H1 (cell line): ENCODE measurements at regions not wholly inside any gene's neighbourhood (a gene's known extent, or its start where the extent isn't known, plus 50 kb on each side); places are given as distances from the start of the nearest gene placed in this dataset.

Experiments used
- CTCF ChIA-PET: fragments of 300-600 bp; sonication (Branson Sonifier 250); formaldehyde crosslinking; loops from one replicate; lab custom pipeline; 2021; ENCODE audit not compliant: partially characterized antibody; lab: Charles Lee
- POLR2A ChIA-PET: fragments of 300-600 bp; sonication (Branson Sonifier 250); formaldehyde crosslinking; loops from one replicate; lab custom pipeline; 2021; ENCODE audit warnings: inconsistent platforms; ENCODE audit not compliant: partially characterized antibody; lab: Charles Lee
- DNase-seq, 2 experiments: peaks; one replicate each; pipeline versions ENCODE4 v3.0.0 to v3.0.0-alpha.2; 2010 to 2022; ENCODE audit warnings: low spot score in 2 of 2, low read depth in 1 of 2, mixed read lengths in 1 of 2
- FAIRE-seq: peaks from 2 replicates; lab custom pipeline; 2011; peaks lifted over from hg19 to GRCh38; lab: Jason Lieb, UNC
- H2AFZ ChIP-seq: 2 replicates; pipeline ENCODE4 v1.8.1; 2012; ENCODE audit warnings: low read length, inconsistent platforms
- H2AK5ac ChIP-seq: 2 replicates; pipeline ENCODE4 v1.6.1; 2013; ENCODE audit warnings: low read depth, low read length
- H2BK120ac ChIP-seq: replicated peaks from 2 replicates; pipeline ENCODE3; 2013; ENCODE audit warnings: low read depth, low read length, inconsistent platforms
- H2BK12ac ChIP-seq: 2 replicates; pipeline ENCODE4 v1.6.1; 2013; ENCODE audit warnings: low read depth, low read length
- H2BK15ac ChIP-seq: 2 replicates; pipeline ENCODE4 v1.6.1; 2013; ENCODE audit warnings: low read length
- H2BK20ac ChIP-seq: 2 replicates; pipeline ENCODE4 v1.6.1; 2013; ENCODE audit warnings: low read length
- H2BK5ac ChIP-seq: 2 replicates; pipeline ENCODE4 v1.6.1; 2013; ENCODE audit warnings: low read depth, low read length
- H3K14ac ChIP-seq: 2 replicates; pipeline ENCODE4 v1.6.1; 2013; ENCODE audit warnings: inconsistent platforms; ENCODE audit not compliant: insufficient read length
- H3K18ac ChIP-seq: 2 replicates; pipeline ENCODE4 v1.6.1; 2013; ENCODE audit warnings: low read length; ENCODE audit errors: extremely low read depth
- H3K23ac ChIP-seq: 2 replicates; pipeline ENCODE4 v1.6.1; 2013; ENCODE audit warnings: inconsistent platforms; ENCODE audit not compliant: insufficient read length
- H3K23me2 ChIP-seq: 2 replicates; pipeline ENCODE4 v1.6.1; 2013; ENCODE audit warnings: low read depth, low read length
- H3K27ac ChIP-seq: 2 replicates; pipeline ENCODE4 v1.6.1; 2011; ENCODE audit warnings: low read depth, low read length, inconsistent platforms
- H3K27me3 ChIP-seq, 4 experiments: replicated peaks in 1 of 4; 1 replicate in 1 of 4; 2 replicates in 3 of 4; pipeline versions ENCODE4 v1.6.1 to v1.8.1; 2011 to 2013; ENCODE audit warnings: low read length in 3 of 4, mild to moderate bottlenecking in 3 of 4, inconsistent platforms in 2 of 4, mixed read lengths in 2 of 4, moderate library complexity in 1 of 4; ENCODE audit not compliant: control insufficient read depth in 3 of 4, insufficient read depth in 3 of 4; ENCODE audit errors: extremely low read depth in 1 of 4
- H3K36me3 ChIP-seq, 4 experiments: 2 replicates each; pipeline versions ENCODE4 v1.6.1 to v1.8.1; 2011 to 2013; ENCODE audit warnings: mild to moderate bottlenecking in 4 of 4, low read length in 3 of 4, moderate library complexity in 2 of 4, control low read depth in 1 of 4, inconsistent platforms in 1 of 4; ENCODE audit not compliant: insufficient read depth in 4 of 4, control insufficient read depth in 2 of 4
- H3K4ac ChIP-seq: replicated peaks from 2 replicates; pipeline ENCODE3; 2013; ENCODE audit warnings: low read length, low read depth, mixed read lengths, inconsistent platforms; ENCODE audit not compliant: insufficient read length
- H3K4me1 ChIP-seq, 4 experiments: replicated peaks in 1 of 4; 1 replicate in 1 of 4; 2 replicates in 3 of 4; pipeline versions ENCODE4 v1.6.1 to v1.8.1; 2011 to 2013; ENCODE audit warnings: low read length in 3 of 4, inconsistent platforms in 2 of 4, mixed read lengths in 1 of 4; ENCODE audit not compliant: insufficient read depth in 4 of 4, control insufficient read depth in 3 of 4
- H3K4me2 ChIP-seq, 2 experiments: 2 replicates each; pipeline versions ENCODE4 v1.6.1 to v1.8.1; 2011 to 2013; ENCODE audit warnings: low read depth in 2 of 2, low read length in 2 of 2, control low read depth in 1 of 2, inconsistent platforms in 1 of 2, mild to moderate bottlenecking in 1 of 2; ENCODE audit not compliant: insufficient read depth in 1 of 2
- H3K4me3 ChIP-seq, 4 experiments: fragments of 200-600, 300-600 bp in 1 of 4; sonication (generic), shearing (Covaris generic), sonication (Bioruptor Twin) in 1 of 4; 2 replicates each; pipeline versions ENCODE4 v1.5.1 to v1.8.1; 2011 to 2016; ENCODE audit warnings: low read length in 4 of 4, low read depth in 3 of 4, control low read depth in 2 of 4, inconsistent platforms in 2 of 4, mild to moderate bottlenecking in 2 of 4, mixed read lengths in 1 of 4, moderate library complexity in 1 of 4; ENCODE audit not compliant: insufficient read depth in 2 of 4; ENCODE audit errors: extremely low read depth in 1 of 4
- H3K56ac ChIP-seq: replicated peaks from 2 replicates; pipeline ENCODE3; 2013; ENCODE audit warnings: low read depth, mild to moderate bottlenecking, mixed read lengths, low read length, inconsistent platforms; ENCODE audit not compliant: insufficient read length
- H3K79me1 ChIP-seq: 2 replicates; pipeline ENCODE4 v1.6.1; 2013; ENCODE audit warnings: low read depth, low read length, control low read depth
- H3K79me2 ChIP-seq, 2 experiments: 2 replicates each; pipeline versions ENCODE4 v1.6.1 to v1.8.1; 2012 to 2013; ENCODE audit warnings: low read length in 2 of 2, mild to moderate bottlenecking in 2 of 2, inconsistent platforms in 1 of 2; ENCODE audit not compliant: insufficient read depth in 2 of 2, control insufficient read depth in 1 of 2
- H3K9ac ChIP-seq, 4 experiments: replicated peaks in 1 of 4; 1 replicate in 1 of 4; 2 replicates in 3 of 4; pipeline versions ENCODE4 v1.6.1 to v1.8.1; 2011 to 2013; ENCODE audit warnings: low read depth in 3 of 4, low read length in 3 of 4, control low read depth in 2 of 4, mild to moderate bottlenecking in 2 of 4, moderate library complexity in 2 of 4, inconsistent platforms in 1 of 4; ENCODE audit errors: extremely low read depth in 1 of 4
- H3K9me3 ChIP-seq, 2 experiments: 2 replicates each; pipeline versions ENCODE4 v1.6.1 to v1.8.1; 2012 to 2013; ENCODE audit warnings: mild to moderate bottlenecking in 2 of 2, moderate library complexity in 2 of 2, control low read depth in 1 of 2, inconsistent platforms in 1 of 2, low read depth in 1 of 2, low read length in 1 of 2, mixed read lengths in 1 of 2; ENCODE audit not compliant: insufficient read depth in 2 of 2
- H4K20me1 ChIP-seq, 2 experiments: replicated peaks in 1 of 2; 2 replicates each; pipeline versions ENCODE3 to v1.8.1; 2011 to 2013; ENCODE audit warnings: inconsistent platforms in 2 of 2, low read length in 2 of 2, mild to moderate bottlenecking in 1 of 2; ENCODE audit not compliant: insufficient read depth in 2 of 2, control insufficient read depth in 1 of 2
- H4K5ac ChIP-seq: 2 replicates; pipeline ENCODE4 v1.6.1; 2013; ENCODE audit warnings: low read length, low read depth, mixed read lengths, inconsistent platforms; ENCODE audit not compliant: insufficient read length
- H4K8ac ChIP-seq: 2 replicates; pipeline ENCODE4 v1.8.0; 2013; ENCODE audit warnings: mild to moderate bottlenecking, moderate library complexity, low read length, inconsistent platforms; ENCODE audit not compliant: insufficient read depth; ENCODE audit errors: extremely low read depth
- H4K91ac ChIP-seq: replicated peaks from 2 replicates; pipeline ENCODE3; 2013; ENCODE audit warnings: low read length, mixed read lengths, inconsistent platforms; ENCODE audit not compliant: insufficient read length
- ASH2L ChIP-seq: fragments of 200-600, 300-600 bp; sonication (generic); IDR thresholded peaks from one replicate; pipeline ENCODE4 v1.7.1; 2017; ENCODE audit warnings: low read length
- BACH1 ChIP-seq: IDR thresholded peaks from 2 replicates; pipeline ENCODE4 v1.6.1; 2012; ENCODE audit warnings: low read length, improper control_type of control experiment
- CHD1 ChIP-seq: IDR thresholded peaks from 2 replicates; pipeline ENCODE4 v1.6.1; 2012; ENCODE audit warnings: low read depth, low read length, improper control_type of control experiment
- CHD2 ChIP-seq: IDR thresholded peaks from 2 replicates; pipeline ENCODE4 v1.6.1; 2012; ENCODE audit warnings: low read length, improper control_type of control experiment
- EP300 ChIP-seq, 2 experiments: IDR thresholded peaks; 1 replicate in 1 of 2; 2 replicates in 1 of 2; pipeline ENCODE4 v1.6.1; 2011 to 2012; ENCODE audit warnings: low read depth in 2 of 2, low read length in 2 of 2, mild to moderate bottlenecking in 2 of 2, borderline replicate concordance in 1 of 2, inconsistent platforms in 1 of 2, moderate library complexity in 1 of 2
- EZH2 ChIP-seq: fragments of 200-600 bp; sonication (generic); IDR thresholded peaks from 2 replicates; pipeline ENCODE4 v1.7.1; 2012; ENCODE audit warnings: low read depth, mild to moderate bottlenecking, moderate library complexity, low read length, inconsistent platforms; ENCODE audit not compliant: severe bottlenecking
- FOSL1 ChIP-seq: IDR thresholded peaks from 2 replicates; pipeline ENCODE4 v1.6.1; 2011; ENCODE audit warnings: mild to moderate bottlenecking, low read depth, low read length, moderate library complexity; ENCODE audit not compliant: insufficient read depth
- RAD21 ChIP-seq, 2 experiments: IDR thresholded peaks in 1 of 2; conservative IDR thresholded peaks in 1 of 2; 2 replicates each; pipeline ENCODE4 v1.6.1; 2011; ENCODE audit warnings: low read depth in 2 of 2, low read length in 2 of 2, improper control_type of control experiment in 1 of 2, inconsistent platforms in 1 of 2, mild to moderate bottlenecking in 1 of 2, moderate library complexity in 1 of 2
- RNF2 ChIP-seq: fragments of 200-900, 300-1000 bp; sonication (generic); IDR thresholded peaks from 2 replicates; pipeline ENCODE4 v1.7.1; 2016; ENCODE audit warnings: borderline replicate concordance, low read depth, mild to moderate bottlenecking, antibody characterized with exemption, low read length; ENCODE audit not compliant: poor library complexity, severe bottlenecking; ENCODE audit errors: missing control alignments
- RXRA ChIP-seq: IDR thresholded peaks from 2 replicates; pipeline ENCODE4 v1.6.1; 2011; ENCODE audit warnings: low read depth, mild to moderate bottlenecking, low read length, moderate library complexity; ENCODE audit not compliant: insufficient read depth
- TBP ChIP-seq: IDR thresholded peaks from 2 replicates; pipeline ENCODE4 v1.6.1; 2011; ENCODE audit warnings: low read depth, low read length, improper control_type of control experiment
- WGBS, 2 experiments: shearing (Covaris generic) in 1 of 2; methylation state at CpG; one replicate each; pipeline versions ENCODE4 v1.1.6 to v1.1.7; 2013 to 2015; ENCODE audit warnings: low lambda C conversion rate in 2 of 2, mixed read lengths in 2 of 2, inconsistent platforms in 1 of 2, low coverage in 1 of 2, missing lambda C conversion rate in 1 of 2; ENCODE audit not compliant: insufficient replicate concordance in 2 of 2, insufficient coverage in 1 of 2, insufficient read length in 1 of 2; ENCODE audit errors: extremely low coverage in 1 of 2, missing lambda C conversion rate in 1 of 2; 5-methylcytosine and 5-hydroxymethylcytosine counted together

- H3K56ac ChIP-seq: no peak overlapping the region
- POLR2A ChIA-PET: interaction anchor here (1.2 kb wide), 1 partner anchor 177 kb away, joined by 3 read pairs; the partner anchor contains the start of gene NADK2
- H3K36me3 ChIP-seq: no peaks in the 10 kb centered on the region
- no peak overlapping the region for H2BK12ac ChIP-seq
- no peak overlapping the region for H3K18ac ChIP-seq
- H4K8ac ChIP-seq: no peak overlapping the region
- peaks cover 6 to 38% (median 24%) of the 10 kb centered on the region in 4 experiments; a peak in 6 of 7 replicates for H3K27me3 ChIP-seq
- no peak overlapping the region for H3K4ac ChIP-seq
- 65% methylated on average over 6 of the region's 6 CpGs; no CpG with 5 or more reads in 1 of the 2 experiments for WGBS, 2 experiments
- no peak for FAIRE-seq
- H2BK15ac ChIP-seq: no peak overlapping the region
- no peaks in the 10 kb centered on the region for H3K79me2 ChIP-seq
- H3K27ac ChIP-seq: no peak overlapping the region
- H2BK20ac ChIP-seq: no peak overlapping the region
- no peaks in the 10 kb centered on the region for H3K23me2 ChIP-seq
- H3K9ac ChIP-seq: no peak overlapping the region
- no peaks in the 10 kb centered on the region for H3K9me3 ChIP-seq
- no peak for DNase-seq
- peak overlapping the region in 1 of 4 experiments; percentile 12; a peak in 1 of 8 replicates for H3K4me3 ChIP-seq
- H4K91ac ChIP-seq: no peak overlapping the region
- no peak overlapping the region for H2AFZ ChIP-seq
- no peak overlapping the region for H3K14ac ChIP-seq
- no peaks in the 10 kb centered on the region for H3K79me1 ChIP-seq
- H2BK120ac ChIP-seq: no peak overlapping the region
- H2BK5ac ChIP-seq: no peak overlapping the region
- H4K5ac ChIP-seq: no peak overlapping the region
- no peak overlapping the region for H2AK5ac ChIP-seq
- peaks cover 4 to 17% (median 8%) of the 10 kb centered on the region in 4 experiments; a peak in 5 of 7 replicates for H3K4me1 ChIP-seq
- H4K20me1 ChIP-seq: peaks cover 0 to 2% of the 10 kb centered on the region in 2 experiments
- H3K23ac ChIP-seq: no peak overlapping the region
- CTCF ChIA-PET: interaction anchor here (0.8 to 14.0 kb wide), 11 partner anchors 15 to 275 kb away, joined by 3 to 246 read pairs (median 4); no protein-coding TSS in a partner anchor
- peak overlapping the region; percentile 26 to 48; a peak in 3 of 4 replicates for H3K4me2 ChIP-seq
- TF ChIP-seq RXRA (no peak), RNF2 (no peak), CHD2 (no peak), ASH2L (no peak), BACH1 (no peak), TBP (no peak), FOSL1 (no peak), EZH2 (no peak), EP300 (IDR thresholded peaks at IDR 0.05; ENCODE audit: borderline replicate concordance in 1 of 2, low read depth in 2 of 2, low read length in 2 of 2) (no peak), CHD1 (no peak), RAD21 (IDR thresholded peaks at IDR 0.05 in 1 of 2, conservative IDR thresholded peaks at IDR 0.05 in 1 of 2; ENCODE audit: low read depth in 2 of 2, low read length in 2 of 2) (no peak)
These were observed 116.7 kb upstream of the RANBP3L start for GRCh38 chr5:36418152-36418979.
